NCI-H2171 treated with DMSO at 0.1 percent for 48 hours (cell line): ENCODE measurements at regions not wholly inside any gene's neighbourhood (a gene's known extent, or its start where the extent isn't known, plus 50 kb on each side); places are given as distances from the start of the nearest gene placed in this dataset.

ENCODE experiments used
- DNase-seq: peaks from one replicate; lab custom pipeline; 2025; lab: John Stamatoyannopoulos, UW

DNA sequence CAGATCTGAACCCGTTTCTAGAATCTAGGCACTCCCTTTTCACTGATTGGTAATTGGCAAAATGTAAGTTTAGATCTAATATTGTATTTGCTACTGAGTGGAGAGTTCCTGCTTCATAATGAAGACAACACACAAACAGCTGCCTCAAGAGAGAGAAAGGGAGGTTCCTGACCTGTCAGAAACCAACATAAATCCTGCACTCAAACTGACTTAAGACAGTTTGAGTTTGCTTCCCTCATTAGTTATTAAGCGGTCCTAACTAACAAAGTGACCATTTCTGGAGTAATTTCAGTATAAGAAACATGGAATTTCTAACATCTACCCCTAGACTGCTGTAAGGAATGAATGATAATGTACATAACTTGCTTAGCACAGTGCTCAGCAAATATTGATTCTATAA, 191.2 kb downstream of the METTL4 start:
- DNase-seq: no peak

DNA sequence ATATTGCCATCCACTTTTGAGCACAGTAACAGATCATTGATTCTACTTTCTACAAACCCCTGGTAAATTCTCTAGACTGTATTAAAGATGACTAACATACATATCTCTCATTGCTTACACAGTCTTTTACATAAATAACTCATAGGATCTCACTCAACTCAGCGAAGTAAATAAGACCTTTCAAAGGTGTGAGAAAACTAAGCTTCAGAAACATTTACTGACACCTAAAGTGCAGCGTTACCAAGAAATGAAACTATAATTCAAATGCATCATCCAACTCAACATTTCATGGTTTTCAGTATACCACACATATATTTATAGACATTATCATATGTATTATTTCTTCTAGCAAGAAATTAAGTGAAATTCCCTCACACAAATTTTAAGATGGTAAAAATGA, 189.8 kb downstream of the METTL4 start:
- DNase-seq: no peak

GRCh38 chr18:2387588-2387987, 183.7 kb downstream of the METTL4 start:
- DNase-seq: no peak

- no peak for DNase-seq
Measured at GRCh38 chr18:2390158-2390557, 181.1 kb downstream of the METTL4 start.

GRCh38 chr18:2391470-2391869, 179.8 kb downstream of the METTL4 start:
- no peak for DNase-seq

GRCh38 chr18:2392446-2392845, 178.9 kb downstream of the METTL4 start:
- DNase-seq: no peak

DNA sequence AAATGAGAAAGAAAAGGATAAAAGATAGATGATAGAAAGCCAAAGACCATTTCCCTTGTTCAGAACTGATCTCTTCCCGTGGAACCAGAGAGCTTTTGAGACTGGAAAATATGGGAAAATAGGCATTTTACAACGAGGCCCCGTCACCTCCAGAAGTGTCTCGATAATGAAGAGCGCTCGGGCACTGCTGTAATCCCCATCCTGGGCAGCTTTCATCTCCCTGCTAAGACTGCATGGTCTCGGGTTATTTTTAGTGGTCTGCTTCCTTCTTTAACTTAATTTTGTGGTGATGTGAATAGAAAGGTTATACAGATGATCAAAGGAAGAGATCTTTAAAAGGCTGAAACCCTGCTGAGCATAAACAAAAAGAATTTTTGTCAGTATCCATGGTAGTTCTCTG, 176.6 kb downstream of the METTL4 start:
- no peak for DNase-seq

GRCh38 chr18:2395427-2396161, 175.7 kb downstream of the METTL4 start:
- DNase-seq: no peak

DNA sequence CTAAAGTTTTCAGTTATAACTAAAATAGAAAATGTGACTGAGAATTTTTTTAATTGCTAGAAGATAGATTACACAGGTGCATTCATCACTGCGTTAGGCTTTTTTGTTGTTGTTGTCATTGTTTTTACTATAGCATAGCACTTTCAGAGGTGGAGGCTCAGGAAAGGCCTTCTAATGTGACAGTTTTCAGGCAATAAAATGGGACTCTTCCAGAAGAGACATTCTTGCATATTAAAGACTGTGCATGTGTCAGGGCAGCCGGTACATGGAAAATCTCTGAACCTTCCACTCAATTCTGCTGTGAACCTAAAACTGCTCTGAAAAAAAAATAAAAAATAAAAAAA, 175.2 kb downstream of the METTL4 start:
- no peak for DNase-seq

- no peak for DNase-seq
Measured at GRCh38 chr18:2400701-2401196, 170.6 kb downstream of the METTL4 start.

DNA sequence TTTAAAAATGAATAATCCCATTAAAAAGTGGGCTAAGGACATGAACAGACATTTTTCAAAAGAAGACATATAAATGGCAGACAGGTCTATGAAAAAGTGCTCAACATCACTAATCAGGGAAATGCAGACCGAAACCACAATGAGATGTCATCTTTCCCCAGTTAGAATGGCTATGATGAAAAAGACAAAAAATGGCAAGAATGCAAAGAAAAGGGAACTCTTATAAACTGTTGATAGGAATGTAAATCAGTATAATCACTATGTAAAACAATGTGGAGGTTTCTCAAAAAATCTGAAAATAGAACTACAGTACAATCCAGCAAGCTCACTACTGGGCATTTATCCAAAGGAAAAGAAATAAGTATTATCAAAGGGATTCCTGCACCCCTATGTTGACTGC, 169.2 kb downstream of the METTL4 start:
- no peak for DNase-seq

GRCh38 chr18:2406544-2406943, 164.8 kb downstream of the METTL4 start:
- DNase-seq: no peak

- no peak for DNase-seq
Measured at GRCh38 chr18:2407961-2408360, 163.3 kb downstream of the METTL4 start.

DNA sequence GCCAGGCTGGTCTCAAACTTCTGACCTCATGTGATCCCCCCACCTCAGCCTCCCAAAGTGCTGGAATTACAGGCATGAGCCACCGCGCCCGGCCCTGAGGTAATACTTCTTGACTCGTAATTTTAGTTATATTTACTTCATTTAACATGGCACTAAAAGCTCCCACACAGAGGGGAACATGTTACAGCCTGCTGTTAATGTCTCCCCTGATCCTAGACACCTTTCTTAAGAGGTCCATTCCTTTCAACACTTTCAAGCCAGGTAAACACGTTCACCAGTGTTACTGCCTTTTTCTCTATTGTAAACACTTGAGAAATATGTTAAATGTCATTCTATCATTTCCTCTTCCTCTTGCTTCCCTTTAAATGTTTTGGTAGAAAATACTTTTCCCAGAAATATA, 161.4 kb downstream of the METTL4 start:
- no peak for DNase-seq

DNA sequence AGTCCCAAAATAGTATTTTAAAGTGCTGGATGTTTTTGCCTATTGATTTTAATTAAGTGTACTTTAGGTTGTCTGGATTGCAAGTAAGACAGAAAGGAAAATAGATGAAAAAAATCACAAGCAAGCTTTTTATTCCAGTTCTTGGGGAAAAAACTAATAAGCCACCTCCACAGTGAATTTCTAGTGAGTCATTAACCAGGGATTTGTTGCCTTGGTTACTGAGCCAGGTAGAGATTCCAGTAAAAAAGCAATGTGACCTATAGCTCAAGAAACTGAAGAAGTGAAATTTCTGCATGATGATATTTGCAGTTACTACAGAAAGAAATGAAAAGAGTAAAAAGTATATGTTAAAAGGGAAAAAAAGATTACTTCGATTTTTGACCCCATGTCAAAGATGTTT, 160.6 kb downstream of the METTL4 start:
- DNase-seq: no peak

- DNase-seq: no peak
Measured at GRCh38 chr18:2411381-2411960, 159.8 kb downstream of the METTL4 start.

- DNase-seq: no peak
Measured at GRCh38 chr18:2412281-2412680, 159.0 kb downstream of the METTL4 start.

- no peak for DNase-seq
Measured at GRCh38 chr18:2412996-2413751, 158.1 kb downstream of the METTL4 start.

DNA sequence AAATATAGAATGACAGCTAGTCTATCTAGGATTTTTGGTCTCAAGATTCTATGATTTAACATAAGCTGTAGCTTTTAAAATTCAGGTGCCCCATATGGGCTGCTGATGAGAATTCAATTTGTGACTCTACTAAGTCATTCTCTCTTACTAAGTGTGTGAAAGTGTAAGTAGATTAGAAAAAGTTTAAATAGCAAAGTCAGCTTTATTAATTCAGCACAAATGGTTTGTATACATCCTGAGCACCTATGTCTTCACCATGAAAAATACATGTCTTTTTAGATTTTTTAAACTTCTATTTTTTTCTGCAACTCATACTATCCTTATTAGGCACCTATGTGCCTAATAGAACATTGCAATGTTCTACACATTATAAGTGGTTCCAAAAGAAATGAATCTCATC, 157.1 kb downstream of the METTL4 start:
- no peak for DNase-seq

- no peak for DNase-seq
Measured at GRCh38 chr18:2415656-2416055, 155.6 kb downstream of the METTL4 start.

DNA sequence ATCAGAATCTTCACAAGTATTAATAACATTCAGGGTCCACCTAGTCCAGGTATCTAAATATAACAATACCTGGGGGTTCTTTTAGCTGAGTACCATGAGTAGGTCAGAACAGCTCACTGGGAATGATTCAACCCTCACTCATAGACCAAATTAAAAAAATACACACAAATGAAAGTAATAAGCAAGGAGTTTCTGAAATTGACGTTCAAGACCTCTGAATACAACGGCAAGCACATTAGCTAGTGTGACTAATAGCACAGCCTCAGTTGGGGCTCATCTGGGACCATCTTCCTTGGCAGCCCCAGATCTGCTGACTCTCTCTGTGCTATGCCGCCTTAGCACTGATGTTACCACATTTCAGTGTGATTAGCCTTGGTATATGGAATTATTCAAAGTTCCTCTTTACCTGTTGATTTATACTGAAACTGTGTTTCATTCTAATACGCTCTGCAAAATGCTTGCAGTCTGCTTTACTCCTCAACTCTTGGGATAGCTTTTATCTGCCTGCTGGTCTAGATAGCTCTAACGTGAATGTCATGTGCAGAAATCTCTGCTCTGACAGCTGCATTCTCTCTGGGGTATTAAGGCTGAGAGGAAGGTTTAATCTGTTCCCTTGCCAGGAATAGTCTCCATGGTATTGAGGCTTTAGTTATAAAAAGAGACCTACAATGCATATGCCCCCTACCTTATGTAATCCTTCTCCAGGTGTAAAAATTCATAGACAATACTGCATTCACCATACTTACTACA, 153.3 kb downstream of the METTL4 start:
- DNase-seq: peak; percentile 29

GRCh38 chr18:2420367-2420766, 150.9 kb downstream of the METTL4 start:
- no peak for DNase-seq

- no peak for DNase-seq
Measured at GRCh38 chr18:2423761-2424160, 147.5 kb downstream of the METTL4 start.
